CD4-positive, alpha-beta T cell treated with Interleukin-2 at 100 ng/mL for 4 hours (primary cell): ENCODE measurements at regions not wholly inside any gene's neighbourhood (a gene's known extent, or its start where the extent isn't known, plus 50 kb on each side); places are given as distances from the start of the nearest gene placed in this dataset.
A peak's percentile ranks its signal among the peaks of the same experiment; 100 is the strongest.
"Not testable (repeated sequence)": the region's sequence is repeated elsewhere in the genome, so short reads cannot be mapped to it uniquely, and the experiment has no call there.

Experiments
- DNase-seq: peaks from one replicate; pipeline ENCODE4 v3.0.0-alpha.2; 2020; ENCODE audit warnings: low spot score

DNA sequence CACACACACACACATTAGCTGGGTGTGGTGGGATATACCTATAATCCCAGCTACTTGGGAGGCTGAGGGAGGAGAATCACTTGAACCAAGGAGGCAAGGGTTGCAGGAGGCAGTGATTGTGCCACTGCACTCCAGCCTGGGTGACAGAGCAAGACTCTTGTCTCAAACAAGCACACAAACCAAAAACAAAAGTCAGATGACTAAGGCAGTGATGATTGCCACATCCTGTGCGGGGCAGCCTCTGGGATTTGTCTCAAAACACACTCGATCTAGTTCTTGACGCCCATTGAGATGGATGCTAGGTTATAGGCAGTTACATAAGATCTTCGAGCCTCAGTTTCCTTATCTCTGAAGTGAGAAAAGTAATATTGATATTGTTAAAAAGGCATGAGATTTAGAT, 57.8 kb upstream of the NBPF8 start:
- DNase-seq = peak; percentile 82

DNA sequence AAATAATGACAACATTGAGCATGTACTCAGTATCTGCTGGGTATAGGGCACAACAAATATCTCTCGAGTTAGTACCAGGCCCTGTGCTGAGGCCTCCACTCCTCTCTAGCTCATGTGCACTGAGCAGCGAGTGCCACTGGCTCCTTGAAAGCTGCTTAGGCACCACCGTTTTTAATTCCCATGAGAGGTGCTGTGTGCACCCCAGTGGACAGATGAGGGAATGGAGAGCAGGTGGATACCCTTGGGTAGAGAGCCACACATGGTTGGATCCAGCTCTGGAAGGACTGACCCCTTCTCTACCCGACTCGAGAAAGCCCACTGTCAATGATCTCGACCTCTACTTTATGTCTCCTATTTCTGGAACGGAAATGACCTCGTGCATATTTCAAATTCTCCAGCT, 58.7 kb upstream of the NBPF8 start:
- peak; percentile 17 for DNase-seq

DNA sequence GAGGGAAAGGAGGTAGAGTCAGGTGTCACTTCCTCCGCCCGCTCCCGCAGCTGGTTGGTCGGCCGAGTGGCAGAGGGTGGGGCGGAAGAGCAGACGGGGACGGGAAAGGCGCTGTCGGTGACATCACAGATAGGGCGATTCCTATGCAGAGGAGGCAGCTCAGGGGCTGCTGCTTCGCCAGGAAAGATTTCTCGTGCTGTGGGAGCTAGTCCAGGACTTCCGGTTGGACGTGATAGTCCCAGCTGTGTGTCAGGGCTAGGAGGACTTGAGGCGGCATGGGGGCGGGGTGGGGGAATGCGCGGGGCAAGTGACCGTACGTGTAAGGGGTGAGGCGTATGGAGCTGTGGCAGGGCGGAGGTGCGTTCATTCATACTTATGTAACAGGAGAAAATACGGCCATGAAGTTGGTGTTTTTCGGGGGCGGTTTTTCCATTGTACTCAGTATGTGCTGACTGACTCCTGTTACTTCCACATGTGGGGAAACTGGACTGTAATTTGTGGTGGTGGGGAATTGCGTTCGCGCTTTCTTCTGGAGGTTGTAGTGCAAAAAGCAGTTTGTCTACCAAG, 60.1 kb upstream of the NBPF8 start:
- DNase-seq = peak; percentile 64

DNA sequence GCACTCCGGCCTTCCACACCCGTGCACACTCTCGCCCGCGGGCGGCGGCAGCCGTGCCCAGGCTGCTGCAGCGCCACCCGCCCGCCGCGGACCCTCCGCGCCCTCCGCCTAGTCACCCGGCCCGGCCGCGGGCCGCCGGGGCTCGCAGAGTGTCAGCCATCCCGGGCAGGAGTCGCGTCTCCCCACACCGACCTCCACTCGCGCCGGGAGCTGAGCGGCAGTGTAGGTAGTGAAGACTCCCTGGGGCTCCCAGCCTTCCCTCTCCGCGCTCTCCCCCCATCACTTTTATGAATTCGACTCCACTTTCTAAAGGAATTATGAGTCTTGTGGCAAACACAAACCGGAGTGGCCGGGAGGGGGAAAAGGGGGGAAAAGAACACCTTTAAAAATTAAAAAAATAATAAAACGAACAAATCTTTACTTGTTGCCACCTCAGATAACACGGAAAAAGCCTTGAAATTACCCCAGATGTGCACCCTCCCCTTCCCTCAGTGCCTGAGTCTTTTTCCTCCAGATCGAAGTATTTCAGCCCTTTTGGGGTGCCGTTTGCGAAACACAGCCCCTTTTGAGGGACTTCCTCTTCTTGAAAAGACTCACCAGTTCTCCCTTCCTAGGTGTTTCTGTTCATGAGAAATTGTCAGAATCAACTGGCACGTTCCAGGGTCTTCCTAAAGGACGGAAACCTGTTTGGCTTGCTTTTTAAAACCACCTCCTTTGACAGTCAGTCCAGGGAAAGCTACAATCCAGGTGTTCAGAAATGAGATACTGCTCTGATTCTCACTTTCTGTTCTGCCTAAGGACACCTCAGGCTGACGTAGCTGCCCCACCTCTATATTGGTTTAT, 72.4 kb upstream of the NBPF8 start:
- DNase-seq = peak; percentile 27

DNA sequence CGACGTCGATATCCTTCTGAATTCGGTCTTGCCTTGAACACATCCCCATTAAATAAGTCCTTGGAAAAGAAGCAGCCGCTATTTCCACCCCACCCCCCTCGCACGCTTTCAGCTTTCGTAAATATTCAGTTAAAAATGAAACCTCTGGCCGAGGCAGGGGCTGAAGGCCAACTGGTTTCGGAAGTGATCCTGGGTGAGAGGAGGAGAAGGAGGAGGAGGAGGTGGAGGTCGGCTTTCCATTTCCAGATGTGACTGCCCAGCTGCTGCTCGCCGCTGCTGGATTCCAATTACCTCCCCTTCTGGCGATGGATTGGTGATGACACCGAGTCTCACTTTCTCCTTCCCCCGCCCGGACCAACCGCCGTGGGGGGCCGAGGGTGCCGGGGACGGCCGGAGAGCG, 73.1 kb upstream of the NBPF8 start:
- peak; percentile 12 for DNase-seq

DNA sequence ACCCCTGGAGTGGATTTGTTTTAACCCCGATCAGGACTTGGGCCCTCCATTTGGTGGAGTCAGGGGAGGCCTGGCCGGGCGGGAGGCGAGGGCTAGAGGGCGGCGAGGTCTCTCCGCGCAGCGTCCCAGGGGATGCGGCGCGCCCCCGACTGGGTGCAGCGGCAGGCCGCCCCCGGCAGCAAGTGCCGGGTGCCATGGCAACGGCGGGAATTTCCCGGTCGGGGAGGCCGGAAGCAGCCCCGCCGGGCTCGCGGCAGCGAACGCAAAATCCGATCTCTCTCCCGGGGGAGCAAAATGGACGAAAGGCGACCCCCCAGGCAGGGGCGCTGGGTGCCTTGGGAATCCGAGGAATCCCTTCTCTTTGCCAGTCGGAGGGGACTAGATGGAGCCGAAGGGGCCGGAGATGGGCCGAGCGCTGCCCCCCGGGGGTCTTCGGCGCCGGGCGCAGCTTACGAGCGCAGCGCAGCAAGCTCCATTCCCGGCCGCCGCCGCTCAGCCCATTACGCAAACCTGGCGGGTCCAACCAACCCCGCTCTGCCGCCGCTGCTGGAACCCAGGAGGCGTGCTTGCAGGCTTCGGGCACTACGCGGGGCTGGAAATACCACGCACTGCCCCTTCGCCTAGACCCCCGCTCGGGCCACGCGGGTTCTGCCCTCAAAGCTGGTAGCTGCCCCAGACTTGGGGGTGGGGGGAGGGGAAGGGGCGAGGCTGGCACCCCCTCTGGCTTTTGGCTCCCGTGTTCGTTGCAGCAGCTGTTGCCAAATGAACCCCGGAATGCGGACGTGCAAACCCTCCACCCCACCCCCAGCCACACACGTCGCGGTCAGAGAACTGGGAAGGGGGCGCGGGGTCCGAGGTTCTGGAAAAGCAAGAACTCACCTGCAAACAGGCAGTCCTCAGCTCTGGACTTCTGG, 73.7 kb upstream of the NBPF8 start:
- DNase-seq = peak; percentile 68

DNA sequence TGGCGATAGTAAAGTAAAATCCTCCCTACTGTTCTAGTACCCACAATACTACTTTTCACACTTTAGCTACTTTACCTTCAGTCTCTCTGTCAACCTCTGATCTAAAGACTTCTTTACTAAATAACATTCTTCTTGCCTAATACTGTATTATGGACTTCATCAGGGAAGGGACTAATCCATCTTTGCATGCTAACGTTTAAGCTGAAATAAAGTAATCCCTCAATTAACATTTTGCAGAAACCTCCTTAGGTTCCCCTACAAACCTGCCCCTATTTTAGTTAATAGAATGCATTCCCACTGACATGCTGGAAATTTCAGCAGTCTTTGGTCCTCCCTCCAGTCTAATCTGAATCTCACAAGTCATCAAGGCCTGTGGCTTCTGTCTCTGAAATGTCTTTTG, 99.1 kb upstream of the NBPF8 start:
- not testable (repeated sequence) for DNase-seq

DNA sequence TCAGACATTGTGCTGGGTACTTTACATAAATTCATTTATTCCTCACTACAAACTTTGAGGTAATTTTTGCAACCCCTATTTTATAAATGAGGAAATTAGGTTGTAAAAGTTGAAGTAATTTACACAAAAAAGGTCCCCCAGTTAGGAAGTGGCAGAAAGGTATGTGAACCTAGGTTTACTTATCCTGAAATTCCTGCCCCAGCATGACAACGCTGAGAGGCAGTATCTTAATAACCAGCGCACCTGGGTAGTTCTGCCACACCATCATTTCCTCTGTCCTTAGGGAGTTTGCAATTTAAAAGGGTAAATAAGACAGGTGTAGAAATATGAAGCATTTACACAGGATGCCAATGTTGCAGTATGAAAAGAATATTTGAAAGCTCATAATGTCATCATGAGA, 102.9 kb upstream of the NBPF8 start:
- not testable (repeated sequence) for DNase-seq

DNA sequence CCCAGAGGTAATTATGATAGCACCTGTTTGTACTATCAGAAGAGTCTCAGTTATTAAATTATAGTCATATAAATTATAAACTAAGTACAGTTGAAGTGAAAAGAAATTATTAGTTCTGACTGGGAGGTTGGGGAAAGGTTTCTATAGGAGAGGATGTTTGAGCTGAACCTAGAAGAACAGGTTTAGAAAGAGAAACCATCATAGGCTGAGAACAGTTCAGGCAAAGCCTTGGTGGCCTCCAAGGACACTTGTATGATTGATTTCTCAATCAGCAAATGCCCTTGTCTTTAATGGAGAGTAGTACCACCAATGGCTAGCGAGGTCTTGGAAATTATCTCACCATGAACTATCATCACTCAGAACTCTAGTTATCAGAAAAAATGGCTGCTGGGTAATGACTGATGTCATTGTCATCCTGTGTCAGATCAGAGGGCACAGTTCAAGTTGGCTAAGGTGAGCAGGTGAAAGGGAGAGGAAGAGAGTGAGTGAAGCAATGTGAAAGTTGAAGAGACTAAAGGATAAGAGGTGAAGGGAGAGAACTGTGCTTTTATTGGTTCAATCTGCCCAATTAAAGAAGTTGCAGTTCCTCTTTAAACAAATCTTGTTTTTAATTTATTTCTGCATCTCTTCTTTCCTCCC, 105.8 kb upstream of the NBPF8 start:
- not testable (repeated sequence) for DNase-seq

DNA sequence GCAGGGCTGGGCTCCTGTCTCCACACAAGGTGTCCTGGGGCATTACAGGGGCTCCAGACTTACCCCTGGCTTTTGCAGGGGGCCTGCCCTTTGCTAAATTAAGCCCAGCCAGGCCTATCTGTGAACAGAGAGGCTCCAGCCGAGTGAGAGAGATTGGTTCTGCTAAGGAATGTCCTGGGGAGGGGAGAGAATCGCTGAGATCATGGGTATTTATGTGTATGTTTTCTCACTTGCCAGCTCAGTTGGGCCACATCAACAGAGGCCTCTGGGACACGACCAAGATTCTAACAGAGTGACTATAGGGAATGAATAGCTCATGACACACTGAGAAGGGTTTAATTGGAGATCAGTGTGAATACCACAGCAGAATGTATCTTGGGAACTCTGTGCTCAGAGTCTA, 109.8 kb upstream of the NBPF8 start:
- DNase-seq = not testable (repeated sequence)

DNA sequence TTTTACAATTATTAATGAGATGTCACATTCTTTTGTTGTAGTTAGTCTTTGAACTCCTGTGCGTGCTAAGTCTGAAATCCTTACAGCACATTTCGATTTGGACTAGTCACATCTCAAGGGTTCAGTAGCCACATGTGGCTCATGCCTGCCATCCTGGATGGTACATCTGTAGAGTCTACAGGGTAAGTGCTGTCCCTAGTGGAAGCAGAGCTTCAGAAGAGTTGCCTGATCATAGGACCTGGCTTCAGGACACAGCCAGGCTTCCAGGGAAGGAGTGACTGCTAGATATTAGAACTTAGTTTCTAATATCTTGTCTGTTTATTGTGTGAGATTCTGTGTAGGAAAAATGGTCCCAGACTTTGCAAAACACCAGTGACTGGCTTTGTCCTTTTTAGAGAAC, 110.5 kb upstream of the NBPF8 start:
- not testable (repeated sequence) for DNase-seq

DNA sequence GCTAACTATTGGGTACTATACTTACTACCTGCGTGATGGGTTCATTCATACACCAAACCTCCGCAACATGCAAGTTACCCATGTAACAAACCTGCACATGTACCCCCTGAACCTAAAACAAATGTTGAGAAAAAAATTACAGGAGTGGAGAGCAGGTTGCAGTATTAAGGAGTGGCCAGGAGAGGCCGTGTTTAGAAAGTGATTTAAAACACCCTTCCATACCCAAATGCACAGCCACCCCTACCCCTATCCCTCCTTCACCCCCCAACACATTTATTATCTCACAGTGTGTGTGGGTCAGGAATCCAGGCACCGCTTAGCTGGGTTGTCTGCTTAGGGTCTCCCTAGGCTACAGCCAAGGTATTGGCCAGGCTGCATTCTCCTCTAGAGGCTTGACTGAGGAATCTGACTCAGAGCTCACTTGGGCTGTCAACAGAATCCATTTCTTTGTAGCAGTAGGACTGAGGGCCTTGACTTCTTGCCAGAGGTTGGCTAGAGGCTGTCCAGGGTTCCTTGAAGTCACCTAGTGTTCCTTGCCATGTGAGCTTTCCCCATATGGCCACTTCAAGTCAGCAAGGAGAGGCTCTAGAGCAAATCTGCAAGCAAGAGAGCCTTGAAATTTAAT, 115.3 kb upstream of the NBPF8 start:
- peak; percentile 0 for DNase-seq

DNA sequence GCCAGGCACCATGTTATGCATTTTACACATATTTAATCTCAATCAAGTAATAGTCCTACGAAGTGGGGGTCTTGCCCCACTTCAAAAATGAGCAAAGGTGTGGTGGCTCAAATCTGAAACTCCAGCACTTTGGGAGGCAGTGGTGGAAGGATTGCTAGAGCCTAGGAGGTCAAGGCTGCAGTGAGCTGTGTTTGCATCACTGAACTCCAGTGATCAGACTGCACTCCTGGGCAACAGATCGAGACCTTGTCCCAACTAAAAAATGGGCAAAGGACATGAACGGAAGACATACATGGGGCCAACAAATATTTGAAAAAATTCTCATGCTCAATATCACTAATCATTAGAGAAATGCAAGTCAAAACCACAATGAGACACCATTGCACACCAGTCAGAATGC, 116.3 kb upstream of the NBPF8 start:
- DNase-seq = not testable (repeated sequence)

DNA sequence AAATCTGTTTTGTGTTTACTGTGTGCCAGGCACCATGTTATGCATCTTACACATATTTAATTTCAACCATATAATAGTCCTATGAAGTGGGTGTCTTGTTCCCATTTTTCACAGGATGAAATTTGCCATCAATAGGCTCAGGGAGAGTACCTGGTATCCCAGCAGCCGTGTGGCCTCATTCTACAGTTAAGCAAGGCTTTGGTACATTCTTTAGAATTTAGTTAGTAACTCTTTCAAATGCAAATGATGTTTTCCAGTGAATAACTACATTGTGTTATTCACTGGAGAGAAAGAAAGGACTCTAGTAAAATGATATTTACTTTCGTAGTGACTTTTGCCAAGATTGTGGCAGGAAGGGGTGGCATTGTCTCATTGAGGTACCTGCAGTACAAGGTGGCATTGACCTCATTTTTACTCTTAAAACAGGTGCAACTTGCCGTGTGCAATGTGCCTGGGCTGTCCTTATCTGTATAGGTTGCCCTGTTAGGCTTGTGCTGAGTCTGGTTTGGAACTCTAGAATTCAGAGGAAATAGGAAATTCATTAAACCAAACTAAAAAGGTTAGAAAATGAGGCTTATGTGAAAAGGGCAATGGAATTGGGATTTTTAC, 117.4 kb upstream of the NBPF8 start:
- not testable (repeated sequence) for DNase-seq

DNA sequence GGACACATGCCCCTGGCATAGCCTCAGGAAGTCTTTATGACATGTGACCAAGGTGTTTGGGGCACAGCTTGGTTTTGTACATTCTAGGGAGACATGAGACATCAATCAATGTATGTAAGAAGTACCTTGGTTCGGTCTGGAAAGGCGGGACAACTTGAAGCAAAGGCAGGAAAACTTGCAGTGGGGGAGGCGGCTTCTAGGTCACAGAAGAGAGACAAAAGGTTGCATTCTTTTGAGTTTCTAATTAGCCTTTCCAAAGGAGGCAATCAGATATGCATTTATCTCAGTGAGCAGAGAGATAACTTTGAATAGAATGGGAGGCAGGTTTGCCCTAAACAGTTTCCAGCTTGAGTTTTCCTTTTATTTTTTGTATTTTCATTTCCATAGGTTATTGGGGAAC, 113.8 kb upstream of the SEC22B start:
- not testable (repeated sequence) for DNase-seq

DNA sequence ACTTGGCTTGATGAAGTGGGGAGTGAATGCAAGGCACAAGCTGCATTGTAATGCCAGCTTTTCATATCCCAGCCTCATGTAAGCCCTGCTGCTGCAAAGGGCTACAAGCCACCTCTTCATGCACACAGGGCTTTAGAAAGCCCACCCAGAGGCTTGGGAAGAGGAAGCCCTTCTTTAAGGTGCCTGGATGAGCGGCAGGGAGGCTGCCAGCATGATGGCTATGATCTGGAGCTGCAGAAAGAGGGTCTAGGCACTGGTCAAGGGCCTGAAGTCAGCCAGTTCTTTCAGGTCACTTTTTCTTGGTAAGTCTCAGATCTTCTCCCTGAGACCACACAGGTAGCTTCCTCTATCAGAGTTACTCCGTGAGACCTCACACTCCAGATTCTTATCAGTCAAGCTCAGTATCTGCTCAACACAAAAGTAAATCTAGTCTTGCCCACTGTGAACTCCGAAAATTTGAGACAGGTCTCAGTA, 113.3 kb upstream of the SEC22B start:
- not testable (repeated sequence) for DNase-seq

DNA sequence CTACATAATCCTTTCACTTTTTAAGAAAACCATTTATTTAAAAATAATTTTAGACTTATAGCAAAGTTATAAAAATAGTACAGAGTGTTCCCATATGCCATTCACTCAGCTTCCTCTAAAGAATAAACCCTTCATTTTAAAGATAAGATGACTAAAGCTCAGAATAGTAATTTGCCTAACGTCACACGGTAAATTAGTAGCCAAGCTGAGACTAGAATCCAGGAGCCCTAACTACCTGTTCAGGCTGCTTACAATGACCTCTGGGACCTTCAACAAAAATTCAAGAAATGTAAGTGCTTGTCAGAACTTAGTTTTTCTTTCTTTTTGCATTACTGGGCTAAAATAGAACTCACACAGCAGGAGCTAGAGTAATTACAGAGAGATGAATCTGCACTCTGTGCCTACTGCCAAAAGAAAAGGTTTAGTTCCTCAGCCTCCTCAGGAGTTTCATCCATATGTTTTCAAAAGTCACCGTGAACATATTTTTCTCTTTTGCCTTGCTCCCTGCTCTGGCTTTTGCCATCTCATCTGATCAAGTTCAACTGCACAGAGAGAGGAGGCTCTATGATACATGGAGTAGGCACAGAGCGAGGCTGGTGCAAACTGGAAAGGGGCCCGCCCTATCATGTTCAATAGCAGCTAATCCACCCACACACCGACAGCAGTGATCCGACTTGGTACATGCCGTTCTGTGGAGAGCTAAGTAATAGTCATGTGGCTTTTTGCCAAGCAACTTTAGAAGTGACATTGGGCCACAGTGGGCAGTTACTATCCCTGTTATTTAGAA, 112.7 kb upstream of the SEC22B start:
- not testable (repeated sequence) for DNase-seq

DNA sequence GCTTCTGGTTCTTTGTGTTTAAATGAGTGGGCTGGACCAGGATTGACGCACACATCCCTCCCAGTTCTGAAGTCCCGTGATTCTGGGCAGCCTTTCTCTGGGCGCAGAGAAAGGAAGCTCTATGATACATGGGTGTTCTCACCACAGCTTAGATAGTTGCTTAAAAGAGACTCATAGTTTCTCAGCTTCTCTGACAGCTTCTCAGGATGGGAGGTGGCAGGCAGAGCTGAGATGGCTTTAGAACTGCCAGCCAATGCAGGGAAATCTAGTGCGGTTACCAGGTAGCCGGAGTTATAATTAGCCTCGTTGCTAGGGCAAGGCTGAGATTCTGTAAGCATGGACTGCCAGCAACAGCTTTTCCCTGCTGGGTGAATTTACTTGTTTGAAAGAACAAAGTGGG, 111.8 kb upstream of the SEC22B start:
- not testable (repeated sequence) for DNase-seq

DNA sequence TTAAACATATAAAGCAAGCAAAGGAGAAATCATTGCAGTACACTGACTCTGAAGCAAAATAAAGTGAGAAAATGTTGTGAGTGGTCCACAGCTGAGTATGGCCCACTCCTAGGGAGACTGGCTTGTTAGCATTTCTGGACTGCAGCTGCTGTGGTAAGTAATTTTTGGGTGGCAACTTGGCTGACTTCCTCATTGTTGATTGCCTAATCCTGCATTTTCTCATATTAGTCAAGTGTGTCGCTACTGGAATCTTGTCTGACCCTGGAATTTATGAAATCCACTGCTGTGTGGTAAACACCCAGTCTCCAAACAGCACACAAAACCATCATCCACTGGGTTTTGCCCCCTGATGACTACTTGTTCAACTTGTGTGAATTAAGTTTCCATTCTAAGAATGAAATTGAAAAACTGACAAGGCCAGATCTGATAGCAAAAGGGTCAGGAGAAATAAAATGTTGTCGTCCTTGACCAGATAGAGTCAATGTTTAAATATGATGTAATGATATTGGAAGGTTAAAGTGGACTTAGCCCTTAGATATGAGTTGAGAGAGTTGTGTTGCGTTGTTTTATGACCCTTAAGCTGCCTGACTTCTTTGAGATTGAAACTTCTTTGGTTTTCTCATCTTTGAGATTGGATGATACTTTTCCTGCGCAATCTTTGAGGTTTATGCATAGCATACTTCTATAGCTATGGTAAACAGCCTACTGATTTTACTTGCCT, 106.6 kb upstream of the SEC22B start:
- not testable (repeated sequence) for DNase-seq

DNA sequence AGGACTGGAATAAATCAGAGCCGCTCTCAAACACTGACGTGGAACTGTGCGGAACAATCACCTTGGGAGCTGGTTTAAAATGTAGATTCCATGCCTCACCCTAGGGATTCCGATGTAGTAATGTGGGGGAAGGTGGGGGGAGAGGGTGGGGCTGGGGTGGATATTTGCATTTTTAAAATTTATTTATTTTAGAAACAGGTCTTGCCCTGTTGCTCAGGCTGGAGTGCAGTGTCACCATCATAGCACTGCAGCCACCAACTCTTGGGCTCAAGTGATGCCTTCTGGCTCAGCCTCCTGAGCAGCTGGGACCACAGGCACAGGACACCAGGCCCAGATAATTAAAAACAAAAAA, 101.9 kb upstream of the SEC22B start:
- not testable (repeated sequence) for DNase-seq
